Suprapubic skin (tissue), 4 donors: ENCODE measurements at regions not wholly inside any gene's neighbourhood (a gene's known extent, or its start where the extent isn't known, plus 50 kb on each side); places are given as distances from the start of the nearest gene placed in this dataset.

Experiments used
- CTCF ChIP-seq, 2 donors: fragments of 200-600 bp in 1 of 2; fragments of 450-650 bp in 1 of 2; sonication (generic) in 1 of 2; IDR thresholded peaks; one replicate each; pipeline ENCODE4 v1.5.1; 2016 to 2019; ENCODE audit warnings: antibody characterized with exemption in 2 of 2, mild to moderate bottlenecking in 1 of 2, moderate library complexity in 1 of 2
- EP300 ChIP-seq: sonication (generic); formaldehyde crosslinking; IDR thresholded peaks from one replicate; pipeline ENCODE4 v1.6.1; 2017; ENCODE audit warnings: antibody characterized with exemption
- POLR2A ChIP-seq, 2 donors: fragments of 450-650 bp; IDR thresholded peaks; one replicate each; pipeline ENCODE4 v1.6.1; 2017; ENCODE audit warnings: antibody characterized with exemption in 2 of 2, mild to moderate bottlenecking in 2 of 2, moderate library complexity in 2 of 2
- POLR2AphosphoS5 ChIP-seq, 3 donors: sonication (generic); formaldehyde crosslinking; IDR thresholded peaks; one replicate each; pipeline ENCODE4 v1.6.1; 2017; ENCODE audit warnings: antibody characterized with exemption in 3 of 3

GRCh38 chr6:147726342-147726741, 217.9 kb downstream of the SAMD5 start:
- TF ChIP-seq CTCF (IDR thresholded peaks at IDR 0.05) = no peak
- TF ChIP-seq EP300 = no peak
- no peak for TF ChIP-seq POLR2A (IDR thresholded peaks at IDR 0.05)
- no peak for TF ChIP-seq POLR2AphosphoS5 (IDR thresholded peaks at IDR 0.05)
